Fibroblast of lung (primary cell): ENCODE measurements at regions not wholly inside any gene's neighbourhood (a gene's known extent, or its start where the extent isn't known, plus 50 kb on each side); places are given as distances from the start of the nearest gene placed in this dataset.

ENCODE experiments used
- EZH2 ChIP-seq: IDR thresholded peaks from 2 replicates; pipeline ENCODE4 v1.5.1; 2012; ENCODE audit warnings: low read length, control low read depth, mild to moderate bottlenecking; ENCODE audit errors: missing control alignments
- TF ChIP-seq, protein P1 (sequence below), 2 donors: IDR thresholded peaks in 1 of 2; conservative IDR thresholded peaks in 1 of 2; 1 replicate in 1 of 2; 2 replicates in 1 of 2; pipeline ENCODE4 v1.5.1; 2011 to 2012; ENCODE audit warnings: low read length in 2 of 2, control low read depth in 1 of 2, inconsistent platforms in 1 of 2, low read depth in 1 of 2, mild to moderate bottlenecking in 1 of 2

- TF ChIP-seq, protein P1, sequence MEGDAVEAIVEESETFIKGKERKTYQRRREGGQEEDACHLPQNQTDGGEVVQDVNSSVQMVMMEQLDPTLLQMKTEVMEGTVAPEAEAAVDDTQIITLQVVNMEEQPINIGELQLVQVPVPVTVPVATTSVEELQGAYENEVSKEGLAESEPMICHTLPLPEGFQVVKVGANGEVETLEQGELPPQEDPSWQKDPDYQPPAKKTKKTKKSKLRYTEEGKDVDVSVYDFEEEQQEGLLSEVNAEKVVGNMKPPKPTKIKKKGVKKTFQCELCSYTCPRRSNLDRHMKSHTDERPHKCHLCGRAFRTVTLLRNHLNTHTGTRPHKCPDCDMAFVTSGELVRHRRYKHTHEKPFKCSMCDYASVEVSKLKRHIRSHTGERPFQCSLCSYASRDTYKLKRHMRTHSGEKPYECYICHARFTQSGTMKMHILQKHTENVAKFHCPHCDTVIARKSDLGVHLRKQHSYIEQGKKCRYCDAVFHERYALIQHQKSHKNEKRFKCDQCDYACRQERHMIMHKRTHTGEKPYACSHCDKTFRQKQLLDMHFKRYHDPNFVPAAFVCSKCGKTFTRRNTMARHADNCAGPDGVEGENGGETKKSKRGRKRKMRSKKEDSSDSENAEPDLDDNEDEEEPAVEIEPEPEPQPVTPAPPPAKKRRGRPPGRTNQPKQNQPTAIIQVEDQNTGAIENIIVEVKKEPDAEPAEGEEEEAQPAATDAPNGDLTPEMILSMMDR (conservative IDR thresholded peaks at IDR 0.05 in 1 of 2, IDR thresholded peaks at IDR 0.05 in 1 of 2; ENCODE audit: low read depth in 1 of 2, low read length in 2 of 2) = no peak
- TF ChIP-seq EZH2 = no peak
Measured at GRCh38 chr13:79781829-79782540, 301.0 kb downstream of the NDFIP2 start.
